GM18498 (cell line): ENCODE measurements at regions not wholly inside any gene's neighbourhood (a gene's known extent, or its start where the extent isn't known, plus 50 kb on each side); places are given as distances from the start of the nearest gene placed in this dataset.

Experiments used
- ATAC-seq: cut with Tn5 transposase; IDR thresholded peaks from one replicate; pipeline ENCODE4 v1.9.1; 2021; ENCODE audit warnings: mild to moderate bottlenecking, moderate library complexity; ENCODE audit not compliant: unreplicated experiment

GRCh38 chr11:29012507-29012906, 904.3 kb downstream of the METTL15 start:
- ATAC-seq: no peak

- ATAC-seq: no peak
Measured at GRCh38 chr11:29009426-29009825, 901.2 kb downstream of the METTL15 start.

- no peak for ATAC-seq
Measured at GRCh38 chr11:29008481-29008880, 900.3 kb downstream of the METTL15 start.

GRCh38 chr11:29006668-29007067, 898.5 kb downstream of the METTL15 start:
- no peak for ATAC-seq

GRCh38 chr11:29005401-29005980, 897.3 kb downstream of the METTL15 start:
- no peak for ATAC-seq

- ATAC-seq: no peak
Measured at GRCh38 chr11:29002816-29003215, 894.6 kb downstream of the METTL15 start.

- ATAC-seq: no peak
Measured at GRCh38 chr11:28999620-29000019, 891.4 kb downstream of the METTL15 start.

GRCh38 chr11:28992996-28993395, 884.8 kb downstream of the METTL15 start:
- no peak for ATAC-seq

- ATAC-seq: no peak
Measured at GRCh38 chr11:28984231-28984630, 876.0 kb downstream of the METTL15 start.

GRCh38 chr11:28983780-28984179, 875.6 kb downstream of the METTL15 start:
- no peak for ATAC-seq

- no peak for ATAC-seq
Measured at GRCh38 chr11:28981381-28981780, 873.2 kb downstream of the METTL15 start.

GRCh38 chr11:28976801-28977145, 868.6 kb downstream of the METTL15 start:
- no peak for ATAC-seq

- ATAC-seq: no peak
Measured at GRCh38 chr11:28976012-28976800, 868.0 kb downstream of the METTL15 start.

GRCh38 chr11:28969832-28970231, 861.6 kb downstream of the METTL15 start:
- ATAC-seq: no peak

- no peak for ATAC-seq
Measured at GRCh38 chr11:28966951-28967350, 858.8 kb downstream of the METTL15 start.

- no peak for ATAC-seq
Measured at GRCh38 chr11:28965819-28966218, 857.6 kb downstream of the METTL15 start.

GRCh38 chr11:28964811-28965210, 856.6 kb downstream of the METTL15 start:
- no peak for ATAC-seq

- ATAC-seq: no peak
Measured at GRCh38 chr11:28963187-28963586, 855.0 kb downstream of the METTL15 start.

GRCh38 chr11:28962502-28962901, 854.3 kb downstream of the METTL15 start:
- ATAC-seq: no peak

- no peak for ATAC-seq
Measured at GRCh38 chr11:28961726-28962125, 853.5 kb downstream of the METTL15 start.

GRCh38 chr11:28956446-28956845, 848.3 kb downstream of the METTL15 start:
- no peak for ATAC-seq

- no peak for ATAC-seq
Measured at GRCh38 chr11:28951191-28951590, 843.0 kb downstream of the METTL15 start.

- ATAC-seq: no peak
Measured at GRCh38 chr11:28939381-28939780, 831.2 kb downstream of the METTL15 start.
